ENCODE measurements at regions not wholly inside any gene's neighbourhood (a gene's known extent, or its start where the extent isn't known, plus 50 kb on each side); places are given as distances from the start of the nearest gene placed in this dataset.

DNA sequence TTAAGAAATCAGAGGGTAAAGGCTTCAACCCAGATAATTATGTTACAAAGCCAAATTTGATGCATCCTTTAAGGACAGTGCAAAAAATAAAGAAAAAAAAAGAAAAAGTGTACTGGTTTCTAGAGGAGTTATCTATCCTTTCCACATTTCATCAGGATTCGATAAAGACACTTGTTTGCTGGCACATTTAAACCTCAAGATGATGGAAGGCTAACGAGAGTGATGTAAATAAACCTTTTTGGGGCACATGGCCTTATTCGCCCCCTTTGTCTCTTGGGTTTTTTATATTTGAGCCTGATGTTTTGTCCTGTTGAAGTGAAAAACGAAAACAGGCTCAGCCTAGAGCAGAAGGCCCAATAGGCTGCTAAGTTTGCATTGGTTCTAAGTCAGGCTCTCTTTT, 416.5 kb downstream of the TAF11L14 start:
- DNase-seq, result no peak

DNA sequence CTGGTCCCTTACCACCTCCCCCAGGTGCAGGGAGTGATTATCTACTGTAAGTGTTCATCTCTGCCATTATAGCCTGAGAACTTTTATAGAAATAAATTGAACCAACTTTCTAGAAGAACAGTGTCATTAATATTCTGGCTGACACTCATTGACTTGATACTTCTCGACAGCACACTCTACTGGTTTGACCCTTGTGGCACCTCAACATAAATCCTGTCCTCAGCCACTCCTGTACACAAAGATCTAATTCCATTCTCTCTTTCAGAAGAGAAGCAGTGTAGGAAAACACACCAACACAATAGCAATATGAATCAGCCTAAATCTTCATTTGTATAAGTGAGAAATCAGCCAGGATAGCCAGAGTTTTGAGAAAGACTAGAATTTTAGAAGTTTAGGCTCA, 417.7 kb downstream of the TAF11L14 start:
- DNase-seq, result no peak

DNA sequence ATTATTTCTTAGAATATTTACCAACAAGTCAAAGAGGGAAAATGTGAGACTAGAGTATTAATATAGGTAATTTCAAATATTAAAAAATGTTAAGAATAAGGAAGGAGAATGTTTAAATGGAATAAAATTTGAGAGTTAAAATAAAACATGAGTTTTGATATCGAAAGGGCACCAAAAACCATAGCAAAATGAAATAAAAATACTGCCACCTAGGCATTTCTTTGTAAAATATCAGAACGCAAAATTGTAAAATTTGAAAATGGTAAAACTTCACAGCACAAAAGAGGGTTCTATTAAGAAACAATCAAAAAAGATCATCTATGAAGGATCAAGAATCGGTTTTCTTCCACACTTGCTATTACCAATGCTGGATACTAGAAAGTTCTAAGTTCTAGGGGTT, 418.3 kb downstream of the TAF11L14 start:
- DNase-seq, result no peak

DNA sequence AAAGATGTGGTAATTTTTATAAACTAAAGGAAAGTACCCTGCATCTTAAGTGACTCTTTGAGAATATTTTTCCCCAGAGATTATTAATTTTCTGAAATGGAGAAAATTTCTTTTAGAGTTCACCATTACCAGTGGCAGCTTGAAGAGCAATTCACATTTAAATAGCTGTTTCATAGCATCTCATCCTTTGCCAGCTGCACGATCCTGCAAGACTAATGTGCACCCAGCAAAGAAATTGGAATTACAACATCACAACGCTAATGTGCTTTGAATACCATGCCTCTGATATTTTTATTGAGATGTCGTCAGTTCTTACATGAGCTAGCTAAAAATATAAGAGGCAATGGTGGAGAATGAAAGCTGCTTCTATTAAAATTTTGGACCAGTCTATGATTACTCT, 423.5 kb downstream of the TAF11L14 start:
- DNase-seq, result no peak

DNA sequence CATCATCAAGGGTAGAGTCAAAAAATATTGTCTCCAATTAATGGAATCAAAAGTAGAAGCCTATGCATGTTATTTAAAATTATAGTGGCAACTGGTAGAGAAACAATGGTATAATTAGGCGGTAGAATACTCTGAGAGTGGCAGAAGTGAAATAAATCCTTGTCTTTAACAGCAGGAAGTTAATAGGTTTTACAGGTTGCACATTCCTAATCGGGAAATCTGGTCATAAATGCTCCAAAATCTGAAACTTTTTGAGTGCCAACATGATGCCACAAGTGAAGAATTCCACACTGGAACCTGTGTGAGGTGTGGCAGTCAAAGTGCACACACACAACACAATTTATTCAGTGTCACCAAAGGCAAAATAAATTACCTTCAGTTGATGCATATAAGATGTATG, 433.4 kb downstream of the TAF11L14 start:
- no peak for DNase-seq

DNA sequence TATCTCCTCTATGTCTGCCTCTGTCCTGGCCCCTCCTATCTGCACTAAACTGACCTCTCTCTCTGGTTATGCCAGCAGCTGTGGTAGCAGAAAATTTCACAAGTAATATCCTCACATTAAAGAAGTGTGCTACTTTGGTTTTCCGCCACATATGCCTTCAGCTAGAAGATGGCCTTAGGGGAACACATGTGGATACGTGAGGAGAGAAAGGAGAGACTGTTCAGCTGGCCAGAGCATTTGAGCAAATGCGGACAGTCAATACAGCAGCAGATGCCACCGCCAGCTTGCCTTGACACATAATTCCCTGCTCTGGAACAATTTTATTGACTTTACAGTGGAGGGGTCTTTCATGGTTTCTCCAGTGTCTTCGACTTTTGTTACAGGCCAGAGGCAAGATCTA, 434.6 kb downstream of the TAF11L14 start:
- DNase-seq, result no peak

DNA sequence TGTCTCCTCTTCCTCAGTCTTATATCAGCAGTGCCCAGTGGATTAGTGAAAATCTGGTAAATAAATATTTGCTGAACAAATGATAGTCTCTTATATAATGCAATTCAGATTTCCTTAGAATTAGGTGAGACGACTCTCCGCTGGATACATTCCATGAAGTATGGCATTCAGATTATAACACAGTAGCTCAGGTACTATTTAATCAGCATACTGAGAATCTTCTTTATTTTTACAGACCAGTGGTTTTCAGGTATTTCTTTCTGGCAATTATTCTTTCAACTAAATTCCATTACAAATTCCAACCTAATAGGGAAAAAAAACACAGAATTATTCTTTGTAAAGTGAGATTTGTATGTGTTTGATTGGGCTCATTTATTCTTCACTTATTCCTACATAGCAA, 435.5 kb downstream of the TAF11L14 start:
- DNase-seq, result no peak

DNA sequence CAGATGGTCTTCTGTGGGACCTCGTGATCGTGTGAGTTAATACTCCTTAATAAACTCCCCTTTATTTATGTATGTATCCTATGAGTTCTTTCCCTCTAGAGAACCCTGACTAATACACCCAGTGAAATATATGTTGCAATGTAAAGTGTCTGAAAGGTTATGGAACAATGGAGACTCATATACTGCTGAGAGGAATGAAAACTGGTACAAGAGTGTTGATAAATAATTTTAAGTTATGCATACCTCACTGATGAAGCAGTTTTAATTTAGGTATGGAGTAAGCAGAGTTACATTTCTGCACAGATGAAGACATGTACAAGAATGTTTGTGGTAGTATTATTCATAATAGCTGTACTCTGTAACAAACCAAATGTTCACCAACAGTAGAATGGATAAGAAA, 438.3 kb downstream of the TAF11L14 start:
- no peak for DNase-seq

DNA sequence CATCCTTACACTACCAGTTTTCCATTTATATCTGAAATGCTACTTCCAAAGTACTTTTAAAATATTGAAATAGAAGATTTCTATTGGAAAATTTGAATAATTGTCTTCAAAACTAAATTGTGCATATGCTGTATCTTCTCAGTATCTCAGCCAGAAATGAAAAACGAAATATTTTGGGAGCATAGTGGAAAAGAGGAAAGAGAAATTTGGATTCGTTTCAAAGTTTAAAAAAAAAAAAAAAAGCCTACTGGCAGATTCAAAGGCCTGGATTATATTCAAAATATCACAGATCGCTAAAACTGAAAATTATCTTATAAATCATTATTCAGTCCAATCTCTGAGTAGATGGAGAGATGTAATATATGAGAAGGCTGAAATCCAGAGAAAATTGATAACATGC, 440.7 kb downstream of the TAF11L14 start:
- DNase-seq, result no peak

DNA sequence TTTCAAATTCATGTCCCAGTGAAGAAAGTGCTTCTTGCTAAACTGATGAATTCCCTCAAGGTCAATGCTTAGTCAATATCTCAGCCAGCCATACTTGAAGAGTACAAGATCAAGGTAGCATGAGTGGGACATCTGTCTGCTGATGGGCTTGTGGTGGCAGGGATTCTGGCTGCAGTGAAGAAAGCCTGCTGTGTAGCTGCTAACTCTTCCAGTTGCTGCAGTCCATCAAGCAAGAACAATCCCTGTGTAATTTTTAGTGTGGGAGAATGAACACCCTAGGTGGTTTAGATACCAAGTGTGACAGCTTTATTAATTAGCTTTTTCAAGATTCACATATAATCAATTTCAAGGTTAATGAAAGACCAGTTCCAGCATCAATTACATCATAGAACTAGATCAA, 443.9 kb downstream of the TAF11L14 start:
- no peak for DNase-seq

DNA sequence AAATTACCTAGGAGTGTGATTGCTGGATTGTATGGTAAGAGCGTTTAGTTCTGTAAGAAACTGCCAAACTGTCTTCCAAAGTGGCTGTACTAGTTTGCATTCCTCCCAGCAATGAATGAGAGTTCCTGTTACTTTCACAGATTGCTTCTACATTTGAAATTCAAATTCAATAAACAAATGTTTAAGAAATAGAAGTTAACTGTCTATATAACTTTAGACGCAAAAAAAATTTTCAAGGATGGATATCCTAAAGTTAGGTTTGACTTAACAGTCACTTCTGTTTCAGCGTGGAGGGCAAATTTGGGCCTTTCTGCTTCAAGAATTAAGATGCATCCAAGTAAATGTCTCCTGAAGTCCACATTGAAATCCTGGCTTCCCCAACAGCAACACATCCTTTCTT, 445.6 kb downstream of the TAF11L14 start:
- DNase-seq, result no peak

DNA sequence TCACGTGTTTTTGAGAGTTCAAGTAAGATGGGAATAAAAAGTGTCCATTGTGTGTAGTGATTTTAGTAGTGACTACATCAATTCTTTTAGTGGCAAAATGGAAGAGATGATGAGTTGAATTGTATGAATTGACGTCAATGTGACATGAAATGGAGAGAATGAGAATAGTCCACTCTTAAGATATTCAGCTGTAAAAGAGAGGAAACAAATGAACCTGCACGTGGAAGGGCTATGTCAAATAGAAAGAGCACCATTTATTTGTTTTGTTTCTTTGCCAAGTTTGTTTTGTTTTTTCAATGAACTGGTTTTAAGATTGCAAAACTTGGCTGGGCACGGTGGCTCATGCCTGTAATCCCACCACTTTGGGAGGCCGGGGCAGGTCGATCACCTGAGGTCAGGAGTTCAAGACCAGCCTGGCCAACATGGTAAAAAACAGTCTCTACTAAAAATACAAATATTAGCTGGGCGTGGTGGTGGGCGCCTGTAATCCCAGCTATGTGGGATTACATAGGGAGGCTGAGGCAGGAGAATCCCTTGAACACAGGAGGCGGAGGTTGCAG, 453.8 kb downstream of the TAF11L14 start:
- no peak for DNase-seq

DNA sequence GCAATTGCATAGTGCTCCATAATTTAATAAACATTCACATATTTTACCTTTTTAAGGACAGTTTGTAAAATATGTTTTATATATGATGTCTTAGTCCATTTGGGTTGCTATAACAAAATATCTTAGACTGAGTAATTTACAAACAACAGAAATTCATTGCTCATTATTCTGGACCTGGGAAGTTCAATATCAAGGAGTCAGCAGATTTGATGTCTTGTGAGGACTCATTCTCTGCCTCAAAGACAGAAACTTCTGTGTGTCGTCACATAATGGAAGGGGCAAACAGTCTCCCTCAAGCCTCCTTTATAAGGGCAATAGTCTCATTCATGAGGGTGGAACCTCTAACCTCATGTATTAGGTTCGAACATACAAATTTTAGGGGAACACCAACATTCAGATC, 455.9 kb downstream of the TAF11L14 start:
- no peak for DNase-seq

DNA sequence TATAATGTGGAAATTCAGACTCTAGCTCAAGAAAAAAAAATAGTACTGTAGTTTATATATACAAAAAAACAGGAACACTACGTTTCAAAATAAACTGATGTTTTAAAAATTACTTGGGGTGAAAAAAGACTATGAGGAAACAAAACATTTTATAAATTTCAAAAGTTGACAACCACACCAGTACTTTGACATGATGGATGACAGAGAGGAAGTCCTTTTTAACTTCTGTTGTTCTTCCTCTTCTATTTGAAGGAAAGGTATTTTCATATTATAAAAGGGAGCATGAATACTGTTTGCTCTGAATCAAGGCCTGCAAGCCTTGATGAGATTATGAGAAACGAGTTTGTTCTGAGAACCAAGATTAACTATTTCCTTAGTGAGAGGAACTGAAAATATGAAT, 456.9 kb downstream of the TAF11L14 start:
- DNase-seq, result no peak

DNA sequence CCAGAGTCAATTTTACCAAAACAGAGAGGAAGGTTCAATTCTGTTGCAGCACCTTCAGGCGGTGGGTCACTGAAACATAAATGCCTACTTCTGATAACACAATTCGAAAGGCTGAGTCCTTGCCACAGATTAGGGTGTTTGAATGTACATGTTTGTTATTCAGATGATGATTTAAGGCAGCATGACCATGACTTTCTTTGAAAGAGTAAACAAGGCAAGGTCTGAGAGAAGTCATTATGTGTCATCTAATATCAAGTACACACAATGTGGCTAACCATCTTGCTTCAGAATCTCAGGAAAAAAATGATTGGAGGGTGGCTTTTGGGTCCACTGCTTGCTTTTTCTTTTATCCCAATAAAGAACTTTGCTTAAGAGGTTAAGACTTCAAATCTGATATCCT, 457.5 kb downstream of the TAF11L14 start:
- no peak for DNase-seq

DNA sequence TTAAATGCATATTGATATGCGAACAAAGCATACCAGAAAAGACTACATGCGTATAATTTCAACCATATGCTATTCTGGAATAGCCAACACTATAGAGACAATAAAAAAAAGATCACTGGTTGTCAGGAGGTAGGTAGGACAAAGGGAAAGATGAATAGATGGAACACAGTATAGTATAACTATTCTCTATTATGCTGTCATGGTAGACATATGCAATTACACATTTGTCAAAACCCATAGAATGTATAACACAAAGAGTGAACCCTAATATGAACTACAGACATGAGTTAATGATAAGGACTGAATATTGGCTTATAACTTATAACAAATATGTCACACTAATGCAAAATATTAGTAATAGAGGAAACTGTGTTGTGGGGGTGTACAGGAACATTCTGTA, 460.8 kb downstream of the TAF11L14 start:
- DNase-seq, result no peak

DNA sequence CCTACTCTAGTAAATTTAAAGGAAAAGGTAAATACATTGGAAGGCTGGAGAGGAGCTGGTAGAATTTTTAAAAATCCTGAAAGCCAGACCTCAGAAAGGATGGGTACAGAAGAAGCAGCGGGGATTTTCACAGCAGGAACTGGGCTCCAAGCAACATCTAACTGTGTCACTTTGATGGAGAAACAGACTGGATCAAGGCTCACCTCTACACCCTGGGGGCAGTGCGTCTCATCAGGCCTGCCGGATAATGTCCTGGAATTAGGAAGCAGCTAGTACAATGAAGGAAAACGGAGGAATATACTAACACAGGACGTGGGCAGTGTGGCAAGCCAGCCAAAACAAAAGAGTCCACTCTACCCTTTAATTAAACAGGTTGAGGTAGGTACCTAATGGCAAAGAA, 463.6 kb downstream of the TAF11L14 start:
- no peak for DNase-seq

DNA sequence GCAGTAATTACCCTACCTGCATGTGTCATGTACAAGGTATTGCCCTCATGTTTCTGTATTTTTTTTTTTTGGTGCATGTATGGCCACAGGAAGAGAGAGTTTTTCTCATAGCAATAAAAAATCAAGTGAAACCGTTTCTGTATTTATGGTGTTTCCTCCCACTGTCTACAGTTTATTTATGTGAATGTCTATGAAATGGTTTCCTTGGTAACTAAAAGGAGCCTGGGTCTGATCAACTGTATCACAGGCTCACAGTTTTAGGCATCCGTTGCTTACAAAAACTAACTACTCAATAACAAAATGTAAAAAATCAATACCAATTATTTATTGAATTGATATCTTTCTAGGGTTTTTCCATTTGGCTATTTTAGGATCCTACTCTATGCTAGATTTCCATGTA, 464.4 kb downstream of the TAF11L14 start:
- no peak for DNase-seq

DNA sequence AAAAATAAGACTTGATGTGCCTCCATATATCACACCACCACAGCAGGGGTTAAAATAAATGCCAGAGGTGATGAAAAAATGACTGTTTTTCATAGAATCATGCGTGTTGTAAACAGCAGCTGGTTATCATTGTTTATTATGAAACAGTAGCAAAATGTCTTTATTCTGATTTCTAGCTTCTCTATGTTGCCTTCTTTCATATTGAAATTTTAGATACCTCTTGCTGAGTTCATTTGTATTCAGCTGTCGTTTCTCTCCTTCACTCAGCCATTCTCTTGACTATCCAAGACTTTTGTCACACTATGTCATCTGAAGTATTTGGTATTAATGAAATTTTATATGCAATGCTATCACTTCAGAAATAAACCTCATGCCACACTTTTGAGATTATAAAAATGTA, 465.0 kb downstream of the TAF11L14 start:
- no peak for DNase-seq

DNA sequence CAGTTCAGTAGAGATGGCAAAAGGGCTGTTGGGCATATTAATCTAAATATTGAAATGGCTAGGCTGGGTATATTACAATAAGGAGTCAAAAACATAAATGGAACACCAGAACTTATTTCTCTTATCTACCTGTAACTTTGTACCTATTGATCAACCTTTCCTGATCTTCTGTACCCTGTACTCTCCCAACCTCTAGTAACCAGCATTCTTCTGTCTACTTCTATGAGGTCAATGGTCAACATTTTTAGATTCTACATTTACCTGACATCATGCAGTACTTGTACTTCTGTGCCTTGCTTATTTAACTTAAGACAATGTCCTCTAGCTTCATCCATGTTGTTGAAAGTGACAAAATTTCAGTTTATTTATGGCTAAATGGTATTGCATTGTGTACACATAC, 467.3 kb downstream of the TAF11L14 start:
- no peak for DNase-seq

DNA sequence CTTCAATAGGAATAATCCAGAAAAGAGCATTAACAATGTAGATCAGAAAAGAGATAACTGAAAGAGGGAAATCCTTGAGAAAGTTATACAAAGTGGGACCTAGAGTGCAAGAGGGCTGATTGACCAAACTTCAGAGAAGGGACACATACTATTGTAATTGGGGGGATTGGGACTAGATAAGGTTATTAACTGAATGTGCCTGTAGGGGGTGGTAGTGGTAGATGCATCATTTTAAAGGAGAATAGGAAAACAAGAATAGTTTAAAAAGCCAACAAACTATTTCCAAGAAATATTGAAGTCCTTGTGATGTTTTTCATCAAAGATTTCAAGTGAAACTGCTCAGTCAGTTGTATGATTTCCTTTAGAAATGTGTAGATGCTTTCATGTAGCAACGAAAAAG, 468.5 kb downstream of the TAF11L14 start:
- no peak for DNase-seq

DNA sequence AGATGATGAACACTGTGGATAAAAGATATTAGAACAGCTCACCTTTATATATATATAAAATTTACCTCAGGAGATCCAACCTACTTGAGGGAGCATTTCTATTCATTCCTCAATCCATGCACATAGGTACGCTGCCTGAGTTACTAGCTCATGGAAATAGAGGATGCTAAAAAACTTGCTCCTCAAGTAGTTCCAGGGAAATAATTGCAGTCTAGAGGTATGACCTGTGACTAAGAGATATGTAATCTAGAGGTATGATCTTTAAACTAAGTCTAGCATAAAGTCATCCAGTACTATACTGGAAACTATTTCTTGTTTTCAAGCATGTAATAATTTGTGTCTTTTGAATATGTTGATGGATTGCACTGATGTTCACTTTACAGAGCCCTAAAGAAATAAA, 471.2 kb downstream of the TAF11L14 start:
- no peak for DNase-seq

DNA sequence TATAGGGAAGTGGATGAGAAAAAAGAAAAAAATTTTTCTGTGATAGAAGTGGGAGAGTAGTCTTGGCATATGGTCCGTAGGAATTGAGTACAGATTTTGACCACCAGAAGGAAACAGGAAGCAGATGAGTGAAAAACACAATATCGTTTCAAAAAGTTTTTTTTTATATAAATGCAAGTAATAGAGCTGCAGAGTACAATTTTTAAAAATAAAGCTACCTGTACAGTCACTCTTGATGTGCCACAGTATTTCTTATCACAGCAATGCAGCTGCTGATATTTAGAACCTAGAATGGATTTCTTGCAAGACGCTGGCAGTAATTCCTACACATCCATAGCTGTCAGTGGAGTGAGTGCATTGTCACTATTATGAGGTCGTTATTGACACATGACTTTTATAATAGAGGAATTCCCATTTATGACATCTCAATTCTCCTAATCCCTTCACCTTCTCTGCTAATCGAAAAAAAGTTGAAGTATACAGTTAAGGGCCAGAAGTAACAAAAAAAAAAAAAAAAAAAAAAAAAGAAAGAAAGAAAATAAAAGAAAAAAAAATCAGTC, 477.7 kb downstream of the TAF11L14 start:
- DNase-seq, result no peak

DNA sequence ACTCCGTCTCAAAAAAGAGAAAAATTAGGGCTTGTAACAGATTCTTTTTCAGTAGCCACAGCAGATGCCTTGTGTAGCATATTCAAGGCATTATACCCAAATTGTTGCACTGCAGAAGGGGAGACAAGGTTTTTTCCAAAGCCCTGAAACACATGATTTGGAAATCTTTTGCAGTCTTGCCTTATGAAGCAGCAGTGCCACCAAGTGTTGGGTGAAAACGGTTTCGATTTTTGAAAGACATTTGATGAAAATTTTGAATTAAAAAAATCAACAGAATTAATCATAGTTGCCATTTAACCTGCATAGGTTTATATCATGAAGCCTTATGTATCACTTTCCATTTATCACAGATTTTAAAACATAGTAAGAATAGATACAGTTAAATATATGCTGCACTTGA, 479.5 kb downstream of the TAF11L14 start:
- no peak for DNase-seq

DNA sequence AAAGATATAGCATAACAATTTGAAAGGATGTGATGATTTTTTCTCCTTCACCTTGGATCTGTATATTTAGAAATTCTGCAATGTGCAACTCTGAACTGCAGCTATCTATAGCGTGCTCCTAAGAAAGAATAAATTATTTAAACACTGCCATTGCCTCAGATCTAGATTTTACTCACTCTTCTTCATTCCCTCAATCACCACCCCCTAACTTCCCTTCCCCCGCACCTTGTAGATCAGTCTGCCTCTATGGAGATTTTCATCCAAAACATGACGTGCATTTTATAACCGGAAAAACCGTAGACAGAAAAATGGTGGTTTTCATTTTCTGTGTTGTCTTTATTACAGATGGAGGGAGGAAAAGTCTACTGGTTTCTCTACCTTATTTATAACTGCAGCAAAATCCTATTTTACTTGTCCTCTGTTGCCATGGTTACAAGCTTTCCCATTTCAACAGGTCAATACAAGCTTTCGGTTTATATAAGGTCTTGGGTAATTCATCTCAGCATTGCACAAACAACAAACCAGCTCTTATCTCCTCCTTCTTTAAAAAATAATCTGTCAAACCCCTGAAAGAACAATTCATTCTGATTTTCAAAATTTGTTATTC, 480.0 kb downstream of the TAF11L14 start:
- DNase-seq, result no peak
